H1 (cell line): ENCODE measurements at regions not wholly inside any gene's neighbourhood (a gene's known extent, or its start where the extent isn't known, plus 50 kb on each side); places are given as distances from the start of the nearest gene placed in this dataset.

Source experiments
- EP300 ChIP-seq, 2 experiments: IDR thresholded peaks; 1 replicate in 1 of 2; 2 replicates in 1 of 2; pipeline ENCODE4 v1.6.1; 2011 to 2012; ENCODE audit warnings: low read depth in 2 of 2, low read length in 2 of 2, mild to moderate bottlenecking in 2 of 2, borderline replicate concordance in 1 of 2, inconsistent platforms in 1 of 2, moderate library complexity in 1 of 2

DNA sequence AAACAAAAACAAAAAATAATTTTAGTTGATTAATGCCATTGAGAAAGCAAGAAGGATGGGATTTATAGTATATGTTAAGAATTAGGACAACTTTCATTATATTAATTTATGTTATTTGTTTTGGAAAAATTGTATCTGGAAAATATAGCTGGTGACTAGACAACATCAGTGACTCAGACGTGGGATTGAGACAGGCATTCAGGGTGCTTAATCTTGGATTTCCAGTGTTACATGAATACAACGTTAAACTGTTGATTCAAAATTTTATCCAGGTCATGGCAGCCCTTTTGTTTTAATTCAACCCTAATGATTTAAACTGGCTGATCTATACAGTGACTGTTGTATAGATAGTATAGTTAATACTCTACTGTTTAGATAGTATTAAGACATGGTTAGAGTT is 827.1 kb upstream of the B3GALT2 start (continued):
- no peak for TF ChIP-seq EP300 (IDR thresholded peaks at IDR 0.05; ENCODE audit: borderline replicate concordance in 1 of 2, low read depth in 2 of 2, low read length in 2 of 2)
